HG03045 (cell line): ENCODE measurements at regions not wholly inside any gene's neighbourhood (a gene's known extent, or its start where the extent isn't known, plus 50 kb on each side); places are given as distances from the start of the nearest gene placed in this dataset.

ENCODE experiments used
- ATAC-seq: cut with Tn5 transposase; IDR thresholded peaks from one replicate; pipeline ENCODE4 v1.9.1; 2021; ENCODE audit warnings: mild to moderate bottlenecking, moderate library complexity; ENCODE audit not compliant: unreplicated experiment

- no peak for ATAC-seq
Observed at GRCh38 chr3:72698154-72698917, 149.9 kb downstream of the SHQ1 start.

GRCh38 chr3:72697717-72698116, 150.5 kb downstream of the SHQ1 start:
- ATAC-seq: no peak

GRCh38 chr3:72696815-72697214, 151.4 kb downstream of the SHQ1 start:
- no peak for ATAC-seq

GRCh38 chr3:72694398-72694797, 153.8 kb downstream of the SHQ1 start:
- no peak for ATAC-seq

GRCh38 chr3:72692990-72693389, 155.3 kb downstream of the SHQ1 start:
- no peak for ATAC-seq

GRCh38 chr3:72690629-72691028, 157.6 kb downstream of the SHQ1 start:
- no peak for ATAC-seq

GRCh38 chr3:72682936-72683452, 165.3 kb downstream of the SHQ1 start:
- no peak for ATAC-seq

GRCh38 chr3:72681598-72681997, 166.6 kb downstream of the SHQ1 start:
- ATAC-seq: no peak

- ATAC-seq: no peak
Observed at GRCh38 chr3:72680766-72681165, 167.5 kb downstream of the SHQ1 start.

- ATAC-seq: no peak
Observed at GRCh38 chr3:72679540-72680198, 168.6 kb downstream of the SHQ1 start.

- no peak for ATAC-seq
Observed at GRCh38 chr3:72678867-72679266, 169.4 kb downstream of the SHQ1 start.

- ATAC-seq: no peak
Observed at GRCh38 chr3:72678380-72678779, 169.9 kb downstream of the SHQ1 start.

GRCh38 chr3:72675243-72675642, 173.0 kb downstream of the SHQ1 start:
- no peak for ATAC-seq

- no peak for ATAC-seq
Observed at GRCh38 chr3:72673011-72673771, 175.1 kb downstream of the SHQ1 start.

GRCh38 chr3:72669224-72669623, 179.0 kb downstream of the SHQ1 start:
- ATAC-seq: no peak

- no peak for ATAC-seq
Observed at GRCh38 chr3:72666447-72666755, 181.8 kb downstream of the SHQ1 start.

GRCh38 chr3:72665701-72666446, 182.4 kb downstream of the SHQ1 start:
- no peak for ATAC-seq

- no peak for ATAC-seq
Observed at GRCh38 chr3:72665103-72665502, 183.1 kb downstream of the SHQ1 start.

- no peak for ATAC-seq
Observed at GRCh38 chr3:72664184-72664975, 183.9 kb downstream of the SHQ1 start.

- ATAC-seq: no peak
Observed at GRCh38 chr3:72663429-72663828, 184.8 kb downstream of the SHQ1 start.
